ENCODE measurements at regions not wholly inside any gene's neighbourhood (a gene's known extent, or its start where the extent isn't known, plus 50 kb on each side); places are given as distances from the start of the nearest gene placed in this dataset.

- Histone ChIP-seq H3K27me3 (ENCODE audit: low read depth) (no peaks in the 10 kb centered on the region), H3K36me3 (no peaks in the 10 kb centered on the region), H3K4me3 (no peak overlapping the region), H3K27ac (replicated peaks) (no peak overlapping the region), H3K4me1 (no peaks in the 10 kb centered on the region), H3K9me3 (replicated peaks) (no peaks in the 10 kb centered on the region)
- DNase-seq, result no peak
- intact Hi-C loops (cut with micrococcal nuclease), result no loop called here
- TF ChIP-seq, protein P1, sequence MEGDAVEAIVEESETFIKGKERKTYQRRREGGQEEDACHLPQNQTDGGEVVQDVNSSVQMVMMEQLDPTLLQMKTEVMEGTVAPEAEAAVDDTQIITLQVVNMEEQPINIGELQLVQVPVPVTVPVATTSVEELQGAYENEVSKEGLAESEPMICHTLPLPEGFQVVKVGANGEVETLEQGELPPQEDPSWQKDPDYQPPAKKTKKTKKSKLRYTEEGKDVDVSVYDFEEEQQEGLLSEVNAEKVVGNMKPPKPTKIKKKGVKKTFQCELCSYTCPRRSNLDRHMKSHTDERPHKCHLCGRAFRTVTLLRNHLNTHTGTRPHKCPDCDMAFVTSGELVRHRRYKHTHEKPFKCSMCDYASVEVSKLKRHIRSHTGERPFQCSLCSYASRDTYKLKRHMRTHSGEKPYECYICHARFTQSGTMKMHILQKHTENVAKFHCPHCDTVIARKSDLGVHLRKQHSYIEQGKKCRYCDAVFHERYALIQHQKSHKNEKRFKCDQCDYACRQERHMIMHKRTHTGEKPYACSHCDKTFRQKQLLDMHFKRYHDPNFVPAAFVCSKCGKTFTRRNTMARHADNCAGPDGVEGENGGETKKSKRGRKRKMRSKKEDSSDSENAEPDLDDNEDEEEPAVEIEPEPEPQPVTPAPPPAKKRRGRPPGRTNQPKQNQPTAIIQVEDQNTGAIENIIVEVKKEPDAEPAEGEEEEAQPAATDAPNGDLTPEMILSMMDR (IDR thresholded peaks at IDR 0.05; ENCODE audit: borderline replicate concordance), result no peak
Observed at GRCh38 chr2:82986899-82987298, 1472.2 kb downstream of the SUCLG1 start.

GRCh38 chr2:82985572-82986197 lies 1473.4 kb downstream of the SUCLG1 start:
- TF ChIP-seq, protein P1 (IDR thresholded peaks at IDR 0.05; ENCODE audit: borderline replicate concordance), result no peak
- no peak overlapping the region for H3K27ac ChIP-seq (replicated peaks)
- DNase-seq, result no peak
- no peaks in the 10 kb centered on the region for H3K36me3 ChIP-seq
- H3K4me1 ChIP-seq, result no peaks in the 10 kb centered on the region
- H3K9me3 ChIP-seq (replicated peaks), result peaks cover 8% of the 10 kb centered on the region
- no peak overlapping the region for H3K4me3 ChIP-seq
- intact Hi-C loops (cut with micrococcal nuclease), result no loop called here
- no peaks in the 10 kb centered on the region for H3K27me3 ChIP-seq (ENCODE audit: low read depth)

DNA sequence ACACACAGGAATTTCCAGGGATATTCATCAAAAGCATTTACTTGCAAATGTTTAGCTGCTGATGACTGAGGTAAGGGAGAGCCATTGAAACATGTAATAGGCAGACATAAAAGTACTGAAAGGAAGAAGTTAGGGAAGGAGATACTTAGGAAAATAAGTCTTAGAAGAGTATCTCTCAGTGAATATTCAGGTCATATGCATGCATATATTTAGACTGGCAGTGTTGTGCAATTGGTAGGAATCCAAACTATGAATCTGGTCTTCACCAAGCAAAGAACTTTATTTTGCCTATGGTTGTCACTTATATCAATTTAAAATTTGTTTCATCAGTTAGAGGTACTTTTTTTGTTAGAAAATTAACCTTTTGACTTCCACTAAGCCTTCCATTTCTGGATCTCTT lies 1490.7 kb downstream of the SUCLG1 start:
- Histone ChIP-seq H3K4me3 (no peak overlapping the region), H3K9me3 (replicated peaks) (peaks cover 14% of the 10 kb centered on the region), H3K27me3 (ENCODE audit: low read depth) (no peaks in the 10 kb centered on the region), H3K4me1 (peaks cover 7% of the 10 kb centered on the region), H3K27ac (replicated peaks) (no peak overlapping the region), H3K36me3 (no peaks in the 10 kb centered on the region)
- intact Hi-C loops (cut with micrococcal nuclease), result no loop called here
- TF ChIP-seq, protein P1 (IDR thresholded peaks at IDR 0.05; ENCODE audit: borderline replicate concordance), result no peak
- no peak for DNase-seq

DNA sequence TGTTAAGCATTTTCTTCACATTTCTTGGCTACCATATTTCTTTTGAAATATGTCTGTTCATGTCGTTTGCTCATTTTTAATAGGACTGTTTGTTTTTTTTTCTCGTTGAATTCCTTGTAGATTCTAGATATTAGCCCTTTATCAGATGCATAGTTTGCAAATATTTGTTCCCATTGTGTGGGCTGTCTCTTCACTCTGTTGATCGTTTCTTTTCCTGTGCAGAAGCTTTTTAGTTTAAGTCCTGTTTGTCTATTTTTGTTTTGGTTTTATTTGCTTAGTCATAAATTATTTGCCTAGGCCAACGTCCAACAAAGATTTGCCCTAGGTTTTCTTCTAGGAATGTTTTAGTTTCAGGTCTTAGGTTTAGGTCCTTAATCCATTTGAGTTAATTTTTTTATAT lies 1494.7 kb downstream of the SUCLG1 start:
- no peak for DNase-seq
- no peaks in the 10 kb centered on the region for H3K36me3 ChIP-seq
- peaks cover 7% of the 10 kb centered on the region for H3K4me1 ChIP-seq
- intact Hi-C loops (cut with micrococcal nuclease), result no loop called here
- peaks cover 14% of the 10 kb centered on the region for H3K9me3 ChIP-seq (replicated peaks)
- H3K27ac ChIP-seq (replicated peaks), result no peak overlapping the region
- TF ChIP-seq, protein P1 (IDR thresholded peaks at IDR 0.05; ENCODE audit: borderline replicate concordance), result no peak
- H3K27me3 ChIP-seq (ENCODE audit: low read depth), result no peaks in the 10 kb centered on the region
- no peak overlapping the region for H3K4me3 ChIP-seq

GRCh38 chr2:82959727-82960126 lies 1499.4 kb downstream of the SUCLG1 start:
- intact Hi-C loops (cut with micrococcal nuclease), result no loop called here
- TF ChIP-seq, protein P1 (IDR thresholded peaks at IDR 0.05; ENCODE audit: borderline replicate concordance), result no peak
- H3K27ac ChIP-seq (replicated peaks), result no peak overlapping the region
- no peak for DNase-seq
- H3K4me3 ChIP-seq, result no peak overlapping the region
- no peaks in the 10 kb centered on the region for H3K27me3 ChIP-seq (ENCODE audit: low read depth)
- H3K36me3 ChIP-seq, result no peaks in the 10 kb centered on the region
- H3K9me3 ChIP-seq (replicated peaks), result peaks cover 12% of the 10 kb centered on the region
- no peaks in the 10 kb centered on the region for H3K4me1 ChIP-seq

Data from left ventricle myocardium inferior (tissue), 1 donor.